LNCAP (cell line): ENCODE measurements at regions not wholly inside any gene's neighbourhood (a gene's known extent, or its start where the extent isn't known, plus 50 kb on each side); places are given as distances from the start of the nearest gene placed in this dataset.

Experiments used
- CTCF ChIP-seq: fragments of 450-650 bp; IDR thresholded peaks from 2 replicates; pipeline ENCODE4 v1.5.1; 2017; ENCODE audit warnings: mild to moderate bottlenecking

- TF ChIP-seq CTCF, result no peak
These were observed 185.0 kb downstream of the ERMARD start for GRCh38 chr6:169936355-169936975.

GRCh38 chr6:169935861-169936260 is 184.4 kb downstream of the ERMARD start:
- TF ChIP-seq CTCF, result no peak

- no peak for TF ChIP-seq CTCF
These were observed 183.9 kb downstream of the ERMARD start for GRCh38 chr6:169935348-169935718.

- no peak for TF ChIP-seq CTCF
These were observed 183.4 kb downstream of the ERMARD start for GRCh38 chr6:169934699-169935347.

- no peak for TF ChIP-seq CTCF
These were observed 182.6 kb downstream of the ERMARD start for GRCh38 chr6:169933839-169934698.

GRCh38 chr6:169933251-169933821 is 181.9 kb downstream of the ERMARD start:
- no peak for TF ChIP-seq CTCF

- no peak for TF ChIP-seq CTCF
These were observed 181.1 kb downstream of the ERMARD start for GRCh38 chr6:169932491-169932890.
